Smooth muscle cell (in vitro differentiated cells): ENCODE measurements at regions not wholly inside any gene's neighbourhood (a gene's known extent, or its start where the extent isn't known, plus 50 kb on each side); places are given as distances from the start of the nearest gene placed in this dataset.

ENCODE experiments used
- DNase-seq: peaks from one replicate; lab custom pipeline; 2025; ENCODE audit not compliant: unreplicated experiment; lab: John Stamatoyannopoulos, UW
- H2AFZ ChIP-seq: fragments of 200-600 bp; sonication (generic); 2 replicates; pipeline ENCODE4 v1.6.0; 2016; ENCODE audit warnings: antibody characterized with exemption, low read depth, mild to moderate bottlenecking
- H3F3A ChIP-seq: fragments of 200-600 bp; sonication (generic); 2 replicates; pipeline ENCODE4 v1.6.0; 2017; ENCODE audit warnings: antibody characterized with exemption, low read depth
- H3K27ac ChIP-seq: fragments of 200-600 bp; sonication (generic); 2 replicates; pipeline ENCODE4 v1.5.1; 2016; ENCODE audit warnings: low read depth, mild to moderate bottlenecking
- H3K27me3 ChIP-seq: fragments of 200-600 bp; sonication (generic); 2 replicates; pipeline ENCODE4 v1.6.1; 2016; ENCODE audit warnings: low read depth, mild to moderate bottlenecking
- H3K36me3 ChIP-seq: fragments of 200-600 bp; sonication (generic); 2 replicates; pipeline ENCODE4 v1.5.1; 2016; ENCODE audit warnings: low read depth
- H3K4me1 ChIP-seq: fragments of 200-600 bp; sonication (generic); 2 replicates; pipeline ENCODE4 v1.5.1; 2016; ENCODE audit warnings: low read depth
- H3K4me2 ChIP-seq: fragments of 200-600 bp; sonication (generic); 2 replicates; pipeline ENCODE4 v1.6.0; 2016; ENCODE audit warnings: mild to moderate bottlenecking
- H3K4me3 ChIP-seq: fragments of 200-600 bp; sonication (generic); 2 replicates; pipeline ENCODE4 v1.5.1; 2016; ENCODE audit warnings: mild to moderate bottlenecking
- H3K79me2 ChIP-seq: fragments of 200-600 bp; sonication (generic); 2 replicates; pipeline ENCODE4 v1.6.0; 2016; ENCODE audit warnings: low read depth, mild to moderate bottlenecking
- H3K9ac ChIP-seq: fragments of 200-600 bp; sonication (generic); 2 replicates; pipeline ENCODE4 v1.6.0; 2016; ENCODE audit warnings: low read depth
- H3K9me3 ChIP-seq: fragments of 200-600 bp; sonication (generic); replicated peaks from 2 replicates; pipeline ENCODE4 v1.5.1; 2016; ENCODE audit warnings: low read depth
- H4K20me1 ChIP-seq: fragments of 200-600 bp; sonication (generic); 2 replicates; pipeline ENCODE4 v1.6.0; 2016; ENCODE audit warnings: low read depth
- CTCF ChIP-seq: fragments of 200-600 bp; sonication (generic); IDR thresholded peaks from 2 replicates; pipeline ENCODE4 v1.5.1; 2017; ENCODE audit warnings: borderline replicate concordance, mild to moderate bottlenecking, antibody characterized with exemption; ENCODE audit not compliant: insufficient read depth, poor library complexity, severe bottlenecking
- WGBS: methylation state at CpG from one replicate; pipeline ENCODE4 v1.1.7; 2016; ENCODE audit warnings: low lambda C conversion rate; 5-methylcytosine and 5-hydroxymethylcytosine counted together

- Histone ChIP-seq H3K4me3 (no peak overlapping the region), H2AFZ (no peak overlapping the region), H3K9ac (no peak overlapping the region), H3K9me3 (no peaks in the 10 kb centered on the region), H3K79me2 (no peaks in the 10 kb centered on the region), H3K27ac (no peak overlapping the region), H3K4me1 (no peaks in the 10 kb centered on the region), H4K20me1 (no peaks in the 10 kb centered on the region), H3K4me2 (no peak overlapping the region), H3F3A (no peaks in the 10 kb centered on the region), H3K27me3 (no peaks in the 10 kb centered on the region), H3K36me3 (no peaks in the 10 kb centered on the region)
- DNase-seq, result no peak
- TF ChIP-seq CTCF, result no peak
- WGBS, result 56% methylated on average over 6 of the region's 6 CpGs
Observed at GRCh38 chr7:123393623-123394022, 140.8 kb downstream of the IQUB start.

- H4K20me1 ChIP-seq, result no peaks in the 10 kb centered on the region
- no peak for TF ChIP-seq CTCF
- H3K36me3 ChIP-seq, result no peaks in the 10 kb centered on the region
- H3F3A ChIP-seq, result no peaks in the 10 kb centered on the region
- H2AFZ ChIP-seq, result no peak overlapping the region
- H3K4me3 ChIP-seq, result no peak overlapping the region
- H3K9ac ChIP-seq, result no peak overlapping the region
- H3K4me2 ChIP-seq, result no peak overlapping the region
- 70% methylated on average over 1 of the region's 1 CpG for WGBS
- H3K4me1 ChIP-seq, result no peaks in the 10 kb centered on the region
- no peak for DNase-seq
- no peak overlapping the region for H3K27ac ChIP-seq
- H3K27me3 ChIP-seq, result no peaks in the 10 kb centered on the region
- H3K79me2 ChIP-seq, result no peaks in the 10 kb centered on the region
- no peaks in the 10 kb centered on the region for H3K9me3 ChIP-seq
Observed at GRCh38 chr7:123372368-123372767, 162.0 kb downstream of the IQUB start.

GRCh38 chr7:123367484-123368122 is 166.8 kb downstream of the IQUB start:
- peak; percentile 88 for TF ChIP-seq CTCF
- Histone ChIP-seq H3K4me1 (no peaks in the 10 kb centered on the region), H3K9me3 (no peaks in the 10 kb centered on the region), H2AFZ (no peak overlapping the region), H3F3A (no peaks in the 10 kb centered on the region), H3K79me2 (no peaks in the 10 kb centered on the region), H3K27ac (no peak overlapping the region), H3K27me3 (no peaks in the 10 kb centered on the region), H3K4me3 (no peak overlapping the region), H3K4me2 (no peak overlapping the region), H4K20me1 (no peaks in the 10 kb centered on the region), H3K36me3 (no peaks in the 10 kb centered on the region), H3K9ac (no peak overlapping the region)
- no peak for DNase-seq
- 28% methylated on average over 5 of the region's 5 CpGs for WGBS

- Histone ChIP-seq H3F3A (no peaks in the 10 kb centered on the region), H2AFZ (no peak overlapping the region), H4K20me1 (no peaks in the 10 kb centered on the region), H3K27ac (no peak overlapping the region), H3K4me1 (no peaks in the 10 kb centered on the region), H3K79me2 (no peaks in the 10 kb centered on the region), H3K36me3 (no peaks in the 10 kb centered on the region), H3K4me2 (no peak overlapping the region), H3K9ac (no peak overlapping the region), H3K9me3 (no peaks in the 10 kb centered on the region), H3K27me3 (no peaks in the 10 kb centered on the region), H3K4me3 (no peak overlapping the region)
- no peak for DNase-seq
- TF ChIP-seq CTCF, result no peak
- WGBS, result 76% methylated on average over 4 of the region's 4 CpGs
Observed at GRCh38 chr7:123367031-123367430, 167.3 kb upstream of the SLC13A1 start.
